ENCODE measurements at regions not wholly inside any gene's neighbourhood (a gene's known extent, or its start where the extent isn't known, plus 50 kb on each side); places are given as distances from the start of the nearest gene placed in this dataset.
A peak's percentile ranks its signal among the peaks of the same experiment; 100 is the strongest.

- in situ Hi-C loops (cut with MboI; ENCODE audit: low pct_unique_long_range_greater_than_20kb, low sequenced_read_pairs, unreplicated experiment), result loop anchor here (10.0 kb wide), 1 partner anchor 725 kb away; no protein-coding TSS in a partner anchor
- no peak for TF ChIP-seq CTCF (IDR thresholded peaks at IDR 0.05; ENCODE audit: extremely low read depth, insufficient read depth, missing control alignments)
- DNase-seq (ENCODE audit: low spot score), result no peak
Observed at GRCh38 chr22:22400099-22400498, 108.4 kb downstream of the ZNF280B start.

- in situ Hi-C loops (cut with MboI; ENCODE audit: low pct_unique_long_range_greater_than_20kb, low sequenced_read_pairs, unreplicated experiment), result loop anchor here (10.0 kb wide), 1 partner anchor 724 kb away; no protein-coding TSS in a partner anchor
- no peak for DNase-seq (ENCODE audit: low spot score)
- TF ChIP-seq CTCF (IDR thresholded peaks at IDR 0.05; ENCODE audit: extremely low read depth, insufficient read depth, missing control alignments), result no peak
Observed at GRCh38 chr22:22400964-22401363, 107.6 kb downstream of the ZNF280B start.

- no peak for DNase-seq (ENCODE audit: low spot score)
- no peak for TF ChIP-seq CTCF (IDR thresholded peaks at IDR 0.05; ENCODE audit: extremely low read depth, insufficient read depth, missing control alignments)
- in situ Hi-C loops (cut with MboI; ENCODE audit: low pct_unique_long_range_greater_than_20kb, low sequenced_read_pairs, unreplicated experiment), result loop anchor here (10.0 kb wide), 1 partner anchor 723 kb away; no protein-coding TSS in a partner anchor
Observed at GRCh38 chr22:22401381-22401780, 107.2 kb downstream of the ZNF280B start.

DNA sequence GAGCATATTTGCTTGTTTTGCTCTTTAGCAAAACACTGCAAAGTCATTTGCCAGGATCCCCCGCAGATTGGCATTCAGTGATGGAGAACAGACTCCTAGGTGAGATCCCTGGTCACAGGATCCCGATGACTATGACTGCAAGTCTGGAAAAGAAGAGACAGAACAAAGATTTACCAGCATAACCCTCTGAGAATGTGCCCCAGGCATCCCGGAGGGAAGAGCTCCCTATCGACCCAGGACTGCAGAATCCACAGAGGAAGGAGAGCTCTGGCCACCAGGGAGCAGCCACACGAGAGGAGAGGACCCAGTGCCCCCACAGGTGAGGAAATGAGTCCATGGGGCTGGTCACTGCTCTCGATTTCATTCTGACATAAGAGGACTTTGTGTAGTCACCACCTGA is 105.2 kb downstream of the ZNF280B start:
- no peak for TF ChIP-seq CTCF (IDR thresholded peaks at IDR 0.05; ENCODE audit: extremely low read depth, insufficient read depth, missing control alignments)
- in situ Hi-C loops (cut with MboI; ENCODE audit: low pct_unique_long_range_greater_than_20kb, low sequenced_read_pairs, unreplicated experiment), result loop anchor here (10.0 kb wide), 1 partner anchor 721 kb away; no protein-coding TSS in a partner anchor
- DNase-seq (ENCODE audit: low spot score), result no peak

DNA sequence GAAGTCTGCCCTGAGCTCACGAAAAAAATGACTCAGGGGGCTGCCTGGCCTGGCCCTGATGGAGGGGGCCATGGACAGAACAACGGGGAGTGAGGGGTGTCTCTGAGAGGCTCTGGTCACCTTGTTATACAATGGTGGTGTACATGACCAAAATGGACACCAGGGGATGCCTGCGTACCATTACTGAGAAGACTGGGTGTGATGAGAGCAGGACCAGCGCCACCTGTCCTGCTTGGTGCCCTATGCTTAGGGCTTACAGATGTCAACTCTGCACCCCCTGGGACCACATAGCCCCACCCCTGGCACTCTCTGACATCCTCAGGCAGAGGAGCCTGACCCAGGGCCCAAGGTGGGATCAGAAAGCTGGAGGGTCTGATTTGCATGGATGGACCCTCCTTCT is 104.8 kb downstream of the ZNF280B start:
- in situ Hi-C loops (cut with MboI; ENCODE audit: low pct_unique_long_range_greater_than_20kb, low sequenced_read_pairs, unreplicated experiment), result loop anchor here (10.0 kb wide), 1 partner anchor 721 kb away; no protein-coding TSS in a partner anchor
- TF ChIP-seq CTCF (IDR thresholded peaks at IDR 0.05; ENCODE audit: extremely low read depth, insufficient read depth, missing control alignments), result peak; percentile 16
- DNase-seq (ENCODE audit: low spot score), result no peak

DNA sequence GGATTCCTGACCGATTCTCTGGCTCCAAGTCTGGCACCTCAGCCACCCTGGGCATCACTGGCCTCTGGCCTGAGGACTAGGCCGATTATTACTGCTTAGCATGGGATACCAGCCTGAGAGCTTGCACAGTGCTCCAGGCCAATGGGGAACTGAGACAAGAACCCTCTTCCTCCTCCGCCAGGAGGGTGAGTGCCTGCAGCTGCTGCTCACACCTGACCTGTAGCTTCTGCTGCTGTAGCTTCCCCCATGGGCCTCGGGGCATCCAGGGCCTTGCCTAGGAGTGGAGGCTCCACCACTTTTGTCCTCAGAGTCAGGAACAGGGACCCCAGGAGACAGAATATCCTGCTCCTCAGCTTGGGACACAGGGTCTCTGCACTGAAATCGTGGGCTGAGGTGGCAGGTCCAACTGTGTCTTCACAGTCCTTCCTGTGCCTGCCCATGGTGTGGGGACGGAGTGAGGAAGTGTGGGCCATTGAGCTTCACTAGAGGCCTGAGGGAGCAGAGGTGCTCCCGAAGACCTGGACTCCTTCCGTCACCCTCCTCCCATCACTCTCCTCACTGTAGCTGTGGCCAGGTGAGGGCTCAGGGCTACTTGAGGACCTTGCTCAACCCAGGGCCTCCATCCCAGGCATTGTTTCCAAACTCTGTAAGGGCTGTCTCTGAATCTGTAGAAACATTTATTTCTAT is 103.8 kb downstream of the ZNF280B start:
- in situ Hi-C loops (cut with MboI; ENCODE audit: low pct_unique_long_range_greater_than_20kb, low sequenced_read_pairs, unreplicated experiment), result loop anchor here (5.0 to 10.0 kb wide), 3 partner anchors 508 to 720 kb away; no protein-coding TSS in a partner anchor
- no peak for DNase-seq (ENCODE audit: low spot score)
- TF ChIP-seq CTCF (IDR thresholded peaks at IDR 0.05; ENCODE audit: extremely low read depth, insufficient read depth, missing control alignments), result no peak
